GM12878 (cell line): ENCODE measurements at regions not wholly inside any gene's neighbourhood (a gene's known extent, or its start where the extent isn't known, plus 50 kb on each side); places are given as distances from the start of the nearest gene placed in this dataset.

Experiments used
- BACH1 ChIP-seq: fragments of 450-650 bp; IDR thresholded peaks from 2 replicates; pipeline ENCODE4 v1.6.1; 2017; ENCODE audit warnings: mild to moderate bottlenecking, borderline replicate concordance
- CBFB ChIP-seq: IDR thresholded peaks from 2 replicates; pipeline ENCODE4 v1.6.1; 2016; ENCODE audit warnings: antibody characterized with exemption, low read depth
- CREM ChIP-seq: IDR thresholded peaks from 2 replicates; pipeline ENCODE4 v1.6.1; 2014; ENCODE audit warnings: antibody characterized with exemption, low read depth
- CTCF ChIP-seq, 3 experiments: IDR thresholded peaks in 2 of 3; conservative IDR thresholded peaks in 1 of 3; 2 replicates each; pipeline ENCODE4 v1.5.1; 2011; ENCODE audit warnings: low read depth in 3 of 3, low read length in 3 of 3, mild to moderate bottlenecking in 3 of 3, control low read depth in 2 of 3, moderate library complexity in 2 of 3, inconsistent platforms in 1 of 3, mixed read lengths in 1 of 3; ENCODE audit not compliant: control insufficient read depth in 2 of 3, insufficient read depth in 1 of 3; ENCODE audit errors: extremely low read depth in 1 of 3
- EZH2 ChIP-seq: IDR thresholded peaks from 2 replicates; pipeline ENCODE4 v1.6.1; 2012; ENCODE audit warnings: low read depth, mild to moderate bottlenecking, control low read depth, inconsistent platforms, low read length, borderline replicate concordance; ENCODE audit not compliant: control insufficient read depth
- HDAC6 ChIP-seq: fragments of 200-600 bp; sonication (generic); IDR thresholded peaks from one replicate; pipeline ENCODE4 v1.8.0; 2017; ENCODE audit warnings: antibody characterized with exemption; ENCODE audit not compliant: unreplicated experiment
- NFYB ChIP-seq: IDR thresholded peaks from 2 replicates; pipeline ENCODE4 v1.6.1; 2011; ENCODE audit warnings: low read depth, mild to moderate bottlenecking, low read length, improper control_type of control experiment, moderate library complexity; ENCODE audit not compliant: insufficient read depth
- POLR2A ChIP-seq: IDR thresholded peaks from 2 replicates; pipeline ENCODE4 v1.6.1; 2011; ENCODE audit warnings: low read depth, mild to moderate bottlenecking, low read length
- RCOR1 ChIP-seq: conservative IDR thresholded peaks from 2 replicates; pipeline ENCODE4 v1.6.1; 2012; ENCODE audit warnings: low read depth, low read length, improper control_type of control experiment
- RFX5 ChIP-seq: IDR thresholded peaks from 2 replicates; pipeline ENCODE4 v1.6.1; 2011; ENCODE audit warnings: low read depth, low read length, improper control_type of control experiment
- SMAD1 ChIP-seq: fragments of 450-650 bp; IDR thresholded peaks from 2 replicates; pipeline ENCODE4 v1.6.1; 2018; ENCODE audit warnings: mild to moderate bottlenecking, low read depth; ENCODE audit not compliant: partially characterized antibody
- SRF ChIP-seq, 2 experiments: IDR thresholded peaks; 2 replicates each; pipeline ENCODE4 v1.6.1; 2011; ENCODE audit warnings: low read depth in 2 of 2, low read length in 2 of 2, mild to moderate bottlenecking in 1 of 2, moderate library complexity in 1 of 2
- TAF1 ChIP-seq: IDR thresholded peaks from 2 replicates; pipeline ENCODE4 v1.6.1; 2011; ENCODE audit warnings: mild to moderate bottlenecking, low read depth, low read length, borderline replicate concordance

- TF ChIP-seq RCOR1: no peak
- TF ChIP-seq HDAC6: no peak
- TF ChIP-seq EZH2: no peak
- TF ChIP-seq CTCF (IDR thresholded peaks at IDR 0.05 in 2 of 3, conservative IDR thresholded peaks at IDR 0.05 in 1 of 3; ENCODE audit: control insufficient read depth in 2 of 3, extremely low read depth in 1 of 3, insufficient read depth in 1 of 3, low read depth in 3 of 3, low read length in 3 of 3): no peak
- no peak for TF ChIP-seq TAF1
- TF ChIP-seq BACH1: no peak
- TF ChIP-seq CBFB: no peak
- TF ChIP-seq POLR2A: no peak
- no peak for TF ChIP-seq RFX5
- TF ChIP-seq SRF (IDR thresholded peaks at IDR 0.05; ENCODE audit: low read depth in 2 of 2, low read length in 2 of 2): no peak
- no peak for TF ChIP-seq NFYB
- no peak for TF ChIP-seq CREM
- TF ChIP-seq SMAD1: no peak
Measured at GRCh38 chr4:141335166-141335565, 114.5 kb downstream of the ZNF330 start.
